T-helper 2 cell (primary cell): ENCODE measurements at regions not wholly inside any gene's neighbourhood (a gene's known extent, or its start where the extent isn't known, plus 50 kb on each side); places are given as distances from the start of the nearest gene placed in this dataset.

Source experiments
- DNase-seq, 5 experiments: peaks; one replicate each; pipeline versions ENCODE4 v3.0.0 to v3.0.0-alpha.2; 2012 to 2022

GRCh38 chr1:244221991-244222390, 170.9 kb downstream of the ZBTB18 start:
- no peak for DNase-seq

- DNase-seq: no peak
Measured at GRCh38 chr1:244224487-244225430, 173.7 kb downstream of the ZBTB18 start.

DNA sequence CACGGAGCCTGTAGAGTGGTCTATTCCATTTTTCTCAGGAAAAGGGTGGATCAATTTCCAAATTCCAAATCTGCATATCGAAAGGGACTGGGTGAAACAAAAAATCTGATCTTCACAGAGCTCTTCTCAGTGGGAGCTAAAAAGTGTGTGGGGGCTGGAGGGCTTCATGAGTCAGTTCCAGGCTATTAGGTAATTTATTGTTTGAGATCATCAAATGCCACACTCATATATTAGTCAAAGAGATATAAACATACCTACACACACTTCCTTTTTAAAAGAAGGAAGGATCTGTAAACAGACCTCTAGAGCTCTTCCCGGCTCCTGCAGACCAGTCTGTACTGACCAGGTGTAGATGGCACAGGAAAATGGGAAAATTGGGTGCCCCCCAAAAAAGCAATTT, 175.4 kb downstream of the ZBTB18 start:
- DNase-seq: no peak

GRCh38 chr1:244230470-244230869, 179.4 kb downstream of the ZBTB18 start:
- no peak for DNase-seq

- DNase-seq: no peak
Measured at GRCh38 chr1:244231193-244231571, 180.1 kb downstream of the ZBTB18 start.

GRCh38 chr1:244231572-244232315, 180.7 kb downstream of the ZBTB18 start:
- DNase-seq: no peak

- DNase-seq: no peak
Measured at GRCh38 chr1:244234009-244234643, 183.0 kb downstream of the ZBTB18 start.

GRCh38 chr1:244235157-244235556, 184.1 kb downstream of the ZBTB18 start:
- no peak for DNase-seq

DNA sequence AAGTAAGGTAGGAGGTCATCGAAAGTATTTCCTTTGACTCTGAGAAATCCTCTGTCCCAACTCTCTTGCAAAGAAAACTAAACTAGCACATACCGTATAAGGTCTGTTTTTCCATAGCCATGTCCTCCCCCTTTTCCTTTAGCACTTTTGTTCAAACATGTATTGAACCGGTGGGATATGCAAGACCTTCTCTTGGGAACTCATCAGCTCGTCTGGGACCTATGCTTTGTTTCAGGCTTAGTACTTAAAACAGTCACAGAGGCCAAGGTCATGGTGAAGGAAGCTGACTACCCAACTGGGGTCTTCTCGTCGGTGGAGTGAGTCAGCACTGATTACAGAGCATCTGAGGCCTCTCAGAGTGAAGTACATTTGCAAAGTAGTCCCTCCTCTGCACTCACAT, 185.0 kb downstream of the ZBTB18 start:
- DNase-seq: no peak

DNA sequence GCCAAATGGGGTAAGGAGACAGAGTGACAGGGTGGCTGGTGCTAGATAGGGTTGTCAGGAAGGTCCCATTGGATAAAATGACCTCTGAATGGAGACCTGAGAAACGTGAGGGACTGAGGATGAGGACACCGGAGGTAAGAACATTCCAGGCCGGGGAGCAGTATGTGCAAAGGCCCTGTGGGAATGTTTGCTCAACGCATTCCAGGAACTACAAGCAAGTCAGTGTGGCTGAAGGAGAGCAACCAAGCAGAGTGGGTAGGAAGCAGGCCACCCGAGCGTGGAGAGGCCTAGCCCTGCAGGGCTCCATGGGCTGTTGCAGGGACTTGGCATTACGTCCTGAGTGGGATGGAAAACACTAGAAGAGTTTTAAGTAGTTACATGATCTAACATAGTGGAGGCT, 185.6 kb downstream of the ZBTB18 start:
- no peak for DNase-seq

DNA sequence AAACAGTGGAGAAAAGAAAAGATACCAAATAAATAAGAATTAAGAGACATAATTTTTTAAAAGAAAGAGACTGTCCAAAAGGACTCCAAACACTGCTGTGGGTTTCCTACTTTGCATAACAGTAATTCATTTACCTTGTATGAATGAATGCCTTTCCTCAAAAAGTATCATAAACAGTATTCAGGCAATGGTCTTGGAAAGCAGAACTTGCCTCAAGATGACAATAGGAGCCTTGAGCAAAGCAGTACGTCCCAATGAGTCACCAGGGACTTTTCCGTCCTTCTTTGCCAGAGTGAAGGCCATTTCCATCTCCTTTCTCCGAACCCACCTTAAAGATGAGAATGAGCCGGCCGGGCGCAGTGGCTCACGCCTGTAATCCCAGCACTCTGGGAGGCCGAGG, 186.4 kb downstream of the ZBTB18 start:
- DNase-seq: no peak

- peak in 1 of 5 experiments; percentile 41 for DNase-seq
Measured at GRCh38 chr1:244239261-244239770, 188.2 kb downstream of the ZBTB18 start.

DNA sequence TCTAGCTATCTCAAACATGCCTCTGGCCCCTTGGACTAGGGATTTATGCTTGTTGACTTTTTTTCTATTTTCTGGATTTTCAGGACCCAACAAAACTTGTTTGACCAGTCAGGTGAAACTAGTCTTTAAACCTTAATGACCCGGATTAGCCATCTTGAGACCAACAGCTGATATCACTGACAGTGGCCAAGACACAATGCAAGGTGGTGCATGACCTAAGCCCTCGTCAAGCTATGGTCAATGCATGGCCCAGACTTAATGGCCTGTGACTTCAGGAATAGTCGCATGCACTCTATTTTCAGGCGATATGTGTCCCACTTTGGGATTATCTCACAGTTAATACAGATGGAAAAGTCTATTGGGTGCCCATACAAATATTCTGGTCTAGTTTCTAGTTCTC, 190.4 kb downstream of the ZBTB18 start:
- no peak for DNase-seq

DNA sequence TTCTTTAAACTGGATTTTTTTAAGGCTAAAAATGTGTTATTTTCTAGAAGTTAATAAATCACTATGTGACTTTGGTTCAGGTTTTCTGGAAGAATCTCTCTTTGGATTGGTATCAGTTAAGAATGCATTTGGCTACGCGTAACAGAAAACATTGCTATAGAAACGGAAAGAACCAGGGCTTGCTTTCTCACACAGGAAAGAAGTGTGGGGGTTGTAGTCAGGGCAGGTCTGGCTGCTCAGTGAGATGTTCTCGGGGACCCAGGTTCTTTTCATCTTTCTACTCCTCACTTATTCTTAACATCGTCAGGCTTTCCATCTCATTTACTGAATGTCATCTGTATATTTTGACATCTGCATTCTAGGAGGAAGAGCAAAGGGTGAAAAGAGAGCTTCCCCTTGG, 191.4 kb downstream of the ZBTB18 start:
- DNase-seq: peak in 1 of 5 experiments; percentile 23

DNA sequence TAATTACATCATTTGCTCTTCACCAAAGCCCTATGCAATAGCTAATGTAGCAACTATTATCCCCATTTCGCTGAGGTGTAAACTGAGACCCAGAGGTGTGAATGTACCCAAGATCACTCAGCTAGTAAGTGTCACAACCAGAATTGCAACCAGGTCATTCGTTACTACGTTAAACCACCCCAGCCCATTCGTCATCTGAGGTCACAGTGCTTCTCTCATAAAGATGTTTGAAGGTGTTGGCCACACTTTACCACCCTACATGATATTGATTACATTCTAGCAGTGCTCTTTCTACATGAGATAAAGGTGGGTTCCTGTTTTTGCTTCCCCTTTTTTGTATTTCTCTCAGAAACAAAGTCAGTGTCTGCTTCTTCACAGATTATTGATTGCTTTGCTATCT, 195.3 kb downstream of the ZBTB18 start:
- no peak for DNase-seq

DNA sequence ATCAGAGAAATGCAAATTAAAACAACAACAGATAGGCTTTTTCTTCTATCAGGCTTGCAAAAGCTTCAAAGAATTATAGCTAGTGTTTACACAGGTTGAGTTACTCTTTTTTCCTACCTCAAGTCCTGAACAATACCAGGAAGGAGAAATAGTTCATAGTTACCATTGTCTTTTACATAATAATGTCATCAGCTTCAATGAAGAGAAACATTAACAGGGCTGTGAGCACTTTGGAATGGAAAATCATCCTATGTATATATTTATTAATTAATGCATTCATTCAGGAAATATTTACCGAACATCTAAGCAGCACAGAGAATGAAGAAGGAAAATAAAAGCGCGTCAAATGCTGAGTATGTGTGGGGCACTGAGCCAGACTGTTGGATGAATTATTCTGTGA, 197.3 kb downstream of the ZBTB18 start:
- DNase-seq: no peak

GRCh38 chr1:244252211-244252610, 199.5 kb downstream of the ADSS2 start:
- DNase-seq: no peak

DNA sequence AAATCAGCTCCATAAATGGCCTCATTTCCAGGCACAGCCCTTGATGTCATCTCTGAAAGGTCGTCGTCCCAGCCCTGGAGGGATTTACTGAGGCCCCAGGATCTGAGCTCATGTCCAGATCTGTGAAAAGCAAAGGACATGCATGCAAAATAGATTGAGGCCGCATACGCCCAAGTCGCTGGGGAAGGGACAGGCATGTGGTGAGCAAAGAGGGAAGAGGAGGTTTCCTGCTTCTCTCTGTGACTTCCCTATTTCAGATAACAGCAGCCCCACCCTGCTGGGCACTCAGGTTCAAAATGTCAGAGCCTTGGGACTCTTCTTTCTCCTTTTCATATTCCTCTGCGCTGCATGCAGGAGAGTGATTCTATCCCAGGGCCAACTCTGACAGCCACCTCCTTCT, 197.2 kb downstream of the ADSS2 start:
- no peak for DNase-seq

GRCh38 chr1:244255426-244255965, 196.2 kb downstream of the ADSS2 start:
- no peak for DNase-seq

DNA sequence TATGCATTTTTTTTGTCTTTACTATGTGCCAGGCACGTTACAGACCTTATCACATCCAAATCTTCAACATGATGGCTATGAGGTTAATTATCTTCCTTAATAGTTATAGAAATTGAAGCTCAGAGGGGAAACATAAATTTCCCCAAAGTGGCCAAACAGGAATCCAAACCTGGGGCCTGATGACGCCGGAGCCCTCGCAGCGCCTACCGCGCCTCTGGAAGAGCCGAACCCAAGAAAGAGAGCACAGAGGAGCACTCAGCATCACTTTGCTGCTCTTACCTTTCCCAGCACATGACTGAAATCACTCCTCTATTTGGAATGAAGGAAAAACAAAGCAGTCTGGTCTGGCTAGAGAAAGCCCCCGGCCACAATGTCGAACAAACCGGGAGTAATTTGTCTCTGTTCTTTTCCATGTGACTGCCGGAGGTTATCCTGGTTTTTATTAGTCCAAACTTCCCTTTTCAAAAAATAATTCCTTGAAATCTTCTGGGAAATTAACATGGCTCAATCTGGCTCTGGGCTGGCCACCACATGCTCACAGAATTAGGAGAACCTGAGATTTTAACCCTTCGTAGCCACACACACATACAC, 195.5 kb downstream of the ADSS2 start:
- DNase-seq: no peak

DNA sequence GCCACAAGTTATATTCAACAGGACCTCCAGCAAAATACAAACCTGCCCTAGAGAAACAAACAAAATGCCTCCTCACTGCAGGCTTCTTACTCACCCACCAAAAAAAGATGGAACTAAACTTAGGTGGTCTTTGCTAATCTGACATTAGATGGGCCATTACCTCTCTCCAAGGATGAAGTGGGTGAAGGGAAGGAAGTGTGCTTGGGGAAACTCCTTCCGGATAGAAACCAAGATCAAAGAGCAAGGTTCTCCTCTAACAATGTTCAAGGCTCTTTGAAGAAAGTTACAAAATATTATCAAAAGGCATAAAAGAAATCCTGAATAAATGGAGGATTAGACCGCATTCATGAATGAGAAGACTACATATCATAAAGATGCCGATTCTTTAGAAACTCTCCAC, 187.5 kb downstream of the ADSS2 start:
- no peak for DNase-seq

GRCh38 chr1:244265507-244265906, 186.2 kb downstream of the ADSS2 start:
- no peak for DNase-seq

- DNase-seq: no peak
Measured at GRCh38 chr1:244269169-244269568, 182.5 kb downstream of the ADSS2 start.
